SK-N-SH treated with all-trans-retinoic acid at 6 μM for 48 hours (cell line): ENCODE measurements at regions not wholly inside any gene's neighbourhood (a gene's known extent, or its start where the extent isn't known, plus 50 kb on each side); places are given as distances from the start of the nearest gene placed in this dataset.

Source experiments
- ARNTL ChIP-seq: fragments of 450-650 bp; formaldehyde crosslinking; IDR thresholded peaks from 2 replicates; pipeline ENCODE4 v1.5.0; 2020; ENCODE audit warnings: low read depth, mild to moderate bottlenecking, moderate library complexity, borderline replicate concordance
- PATZ1 ChIP-seq: fragments of 250-450 bp; sonication (Bioruptor Pico); IDR thresholded peaks from 2 replicates; pipeline ENCODE4 v1.8.0; 2020; ENCODE audit warnings: mild to moderate bottlenecking, moderate library complexity, borderline replicate concordance

GRCh38 chr20:39431091-39431880 lies 469.1 kb downstream of the DHX35 start:
- no peak for TF ChIP-seq ARNTL
- no peak for TF ChIP-seq PATZ1 (CRISPR knock-in tag)
